HepG2 (cell line): ENCODE measurements at regions not wholly inside any gene's neighbourhood (a gene's known extent, or its start where the extent isn't known, plus 50 kb on each side); places are given as distances from the start of the nearest gene placed in this dataset.

Experiments
- AHDC1 ChIP-seq: sonication (generic); formaldehyde crosslinking; IDR thresholded peaks from 2 replicates; pipeline ENCODE4 v1.5.1; 2020; ENCODE audit warnings: mild to moderate bottlenecking, missing genetic modification reagents, borderline replicate concordance
- ARNTL ChIP-seq: sonication (generic); formaldehyde crosslinking; IDR thresholded peaks from 2 replicates; pipeline ENCODE4 v1.4.0; 2020; ENCODE audit warnings: mild to moderate bottlenecking, missing genetic modification reagents
- ATF7-NPFF ChIP-seq: sonication (generic); formaldehyde crosslinking; IDR thresholded peaks from 2 replicates; pipeline ENCODE4 v1.8.1; 2023; ENCODE audit warnings: mild to moderate bottlenecking, low read depth, missing genetic modification reagents, moderate library complexity
- GATAD2A ChIP-seq: IDR thresholded peaks from 2 replicates; pipeline ENCODE4 v1.6.1; 2016
- HNRNPLL ChIP-seq: fragments of 200-400 bp; formaldehyde crosslinking; IDR thresholded peaks from 2 replicates; pipeline ENCODE4 v1.6.1; 2017; ENCODE audit warnings: mild to moderate bottlenecking, low read depth, low read length; ENCODE audit not compliant: poor library complexity, severe bottlenecking
- KDM5B ChIP-seq: sonication (generic); formaldehyde crosslinking; IDR thresholded peaks from 2 replicates; pipeline ENCODE4 v1.4.0; 2020; ENCODE audit warnings: missing genetic modification reagents, mild to moderate bottlenecking, borderline replicate concordance
- KLF6 ChIP-seq: IDR thresholded peaks from 2 replicates; pipeline ENCODE4 v1.8.0; 2016; ENCODE audit warnings: missing biosample characterization, missing genetic modification reagents
- MTA1 ChIP-seq: sonication (generic); formaldehyde crosslinking; IDR thresholded peaks from 2 replicates; pipeline ENCODE4 v1.4.0; 2020; ENCODE audit warnings: missing genetic modification reagents, mild to moderate bottlenecking, borderline replicate concordance
- MYNN ChIP-seq: sonication (generic); formaldehyde crosslinking; IDR thresholded peaks from 2 replicates; pipeline ENCODE4 v1.4.0; 2020; ENCODE audit warnings: mild to moderate bottlenecking, low read depth, missing genetic modification reagents
- PITX1 ChIP-seq: sonication (generic); formaldehyde crosslinking; IDR thresholded peaks from 2 replicates; pipeline ENCODE4 v1.5.1; 2020; ENCODE audit warnings: mild to moderate bottlenecking, missing genetic modification reagents
- SNRNP70 ChIP-seq: fragments of 200-400 bp; formaldehyde crosslinking; IDR thresholded peaks from 2 replicates; pipeline ENCODE4 v1.6.1; 2017; ENCODE audit warnings: mild to moderate bottlenecking, low read depth, low read length, moderate library complexity
- TAF15 ChIP-seq: fragments of 200-400 bp; formaldehyde crosslinking; IDR thresholded peaks from one replicate; pipeline ENCODE4 v1.6.1; 2018; ENCODE audit warnings: mild to moderate bottlenecking, low read depth, low read length; ENCODE audit not compliant: poor library complexity, severe bottlenecking
- ZFP90 ChIP-seq: sonication (generic); formaldehyde crosslinking; IDR thresholded peaks from 2 replicates; pipeline ENCODE4 v1.8.0; 2022; ENCODE audit warnings: missing genetic modification reagents, mild to moderate bottlenecking, inconsistent platforms, borderline replicate concordance
- ZNF207 ChIP-seq: fragments of 450-650 bp; IDR thresholded peaks from 2 replicates; pipeline ENCODE4 v1.6.1; 2016; ENCODE audit warnings: antibody characterized with exemption, borderline replicate concordance
- ZNF264 ChIP-seq: sonication (generic); formaldehyde crosslinking; IDR thresholded peaks from 2 replicates; pipeline ENCODE4 v1.4.0; 2020; ENCODE audit warnings: missing genetic modification reagents
- ZNF280D ChIP-seq: sonication (generic); formaldehyde crosslinking; IDR thresholded peaks from 2 replicates; pipeline ENCODE4 v1.5.1; 2020; ENCODE audit warnings: mild to moderate bottlenecking, missing genetic modification reagents
- ZNF281 ChIP-seq: sonication (generic); formaldehyde crosslinking; IDR thresholded peaks from 2 replicates; pipeline ENCODE4 v1.4.0; 2020; ENCODE audit warnings: missing genetic modification reagents, borderline replicate concordance
- ZNF546 ChIP-seq: sonication (generic); formaldehyde crosslinking; conservative IDR thresholded peaks from 2 replicates; pipeline ENCODE4 v1.8.1; 2023; ENCODE audit warnings: mild to moderate bottlenecking, missing genetic modification reagents
- ZNF644 ChIP-seq: IDR thresholded peaks from 2 replicates; pipeline ENCODE4 v1.6.1; 2016; ENCODE audit warnings: low read depth

GRCh38 chrX:123803331-123803983 lies 56.4 kb upstream of the XIAP start (continued):
- TF ChIP-seq ZFP90 (CRISPR knock-in tag) = no peak; the same call in 1 of the 2 replicates
- 0 out of 2 replicates have a peak, but pooled peaks have one; percentile 39 for TF ChIP-seq ATF7-NPFF
- TF ChIP-seq AHDC1 (CRISPR knock-in tag) = peak; percentile 69; the same call in 1 of the 2 replicates
- TF ChIP-seq ZNF280D (CRISPR knock-in tag) = no peak
- TF ChIP-seq ZNF644 = no peak
- TF ChIP-seq ZNF546 (CRISPR knock-in tag) = no peak
- no peak for TF ChIP-seq SNRNP70
- no peak for TF ChIP-seq HNRNPLL
- TF ChIP-seq KLF6 = no peak
- no peak for TF ChIP-seq TAF15
- no peak for TF ChIP-seq ZNF264
- TF ChIP-seq PITX1 (CRISPR knock-in tag) = peak; percentile 38; the same call in 1 of the 2 replicates
- no peak for TF ChIP-seq MYNN (CRISPR knock-in tag)
- TF ChIP-seq GATAD2A (CRISPR knock-in tag) = peak; percentile 77
- no peak for TF ChIP-seq KDM5B
- no peak for TF ChIP-seq ZNF207
- no peak for TF ChIP-seq MTA1 (CRISPR knock-in tag)
- TF ChIP-seq ARNTL = peak; percentile 26; the same call in 1 of the 2 replicates
- peak; percentile 79; the same call in 1 of the 2 replicates for TF ChIP-seq ZNF281
